T-cell (primary cell): ENCODE measurements at regions not wholly inside any gene's neighbourhood (a gene's known extent, or its start where the extent isn't known, plus 50 kb on each side); places are given as distances from the start of the nearest gene placed in this dataset.

Source experiments
- ATAC-seq, 4 experiments: fragments of 200-7000 bp in 3 of 4; fragments of 150-1000 bp in 1 of 4; cut with Tn5 transposase; replicated peaks in 1 of 4; 1 replicate in 3 of 4; 2 replicates in 1 of 4; pipeline ENCODE4 v1.10.0; 2021; ENCODE audit warnings: moderate library complexity in 3 of 4, mild to moderate bottlenecking in 2 of 4, moderate number of reproducible peaks in 1 of 4
- CTCF ChIA-PET, 2 donors: fragments of 300-600 bp; sonication (Branson Sonifier 250); formaldehyde crosslinking; loops; one replicate each; lab custom pipeline; 2022; ENCODE audit warnings: antibody characterized with exemption in 2 of 2; lab: Charles Lee
- POLR2A ChIA-PET, 2 donors: fragments of 300-600 bp; sonication (Branson Sonifier 250); formaldehyde crosslinking; loops; one replicate each; lab custom pipeline; 2022; ENCODE audit warnings: antibody characterized with exemption in 2 of 2; lab: Charles Lee
- DNase-seq, 35 experiments: peaks; one replicate each; pipeline versions ENCODE4 v3.0.0 to v3.0.0-alpha.2; 2013 to 2023
- H3K27ac ChIP-seq: one replicate; pipeline ENCODE4 v1.5.1; 2013; ENCODE audit warnings: low read length
- H3K27me3 ChIP-seq, 2 experiments: replicated peaks in 1 of 2; 1 replicate in 1 of 2; 2 replicates in 1 of 2; pipeline versions ENCODE4 v1.6.1 to v1.7.0; 2013; ENCODE audit warnings: low read length in 1 of 2, mixed read lengths in 1 of 2; ENCODE audit not compliant: control insufficient read depth in 2 of 2, insufficient read depth in 2 of 2; ENCODE audit errors: extremely low read depth in 1 of 2
- H3K36me3 ChIP-seq, 2 donors: 1 replicate in 1 of 2; 2 replicates in 1 of 2; pipeline versions ENCODE4 v1.6.1 to v1.7.0; 2013; ENCODE audit warnings: low read length in 1 of 2; ENCODE audit not compliant: control insufficient read depth in 2 of 2, insufficient read depth in 1 of 2; ENCODE audit errors: extremely low read depth in 1 of 2
- H3K4me1 ChIP-seq, 2 experiments: 1 replicate in 1 of 2; 2 replicates in 1 of 2; pipeline versions ENCODE4 v1.6.1 to v1.7.0; 2013; ENCODE audit warnings: low read length in 2 of 2, mixed read lengths in 1 of 2; ENCODE audit not compliant: insufficient read depth in 2 of 2, control insufficient read depth in 1 of 2; ENCODE audit errors: extremely low read depth in 1 of 2
- H3K4me3 ChIP-seq, 2 donors: 1 replicate in 1 of 2; 2 replicates in 1 of 2; pipeline versions ENCODE4 v1.5.1 to v1.7.0; 2013; ENCODE audit warnings: mild to moderate bottlenecking in 2 of 2, low read length in 1 of 2, moderate library complexity in 1 of 2; ENCODE audit not compliant: control insufficient read depth in 1 of 2; ENCODE audit errors: extremely low read depth in 1 of 2
- H3K9me3 ChIP-seq: 2 replicates; pipeline ENCODE4 v1.7.0; 2013
- H3K27ac Mint-ChIP-seq, 2 donors: one replicate each; pipeline ENCODE4 v1.8.0; 2020 to 2021; ENCODE audit warnings: mild to moderate bottlenecking in 2 of 2, mixed read lengths in 2 of 2
- H3K27me3 Mint-ChIP-seq, 2 donors: one replicate each; pipeline ENCODE4 v1.8.0; 2021 to 2022; ENCODE audit warnings: mixed read lengths in 2 of 2
- H3K36me3 Mint-ChIP-seq: one replicate; pipeline ENCODE4 v1.8.0; 2021; ENCODE audit warnings: mixed read lengths
- H3K4me1 Mint-ChIP-seq, 3 donors: one replicate each; pipeline ENCODE4 v1.8.0; 2020 to 2022; ENCODE audit warnings: mixed read lengths in 3 of 3, mild to moderate bottlenecking in 1 of 3
- H3K4me3 Mint-ChIP-seq, 3 donors: one replicate each; pipeline ENCODE4 v1.8.0; 2020 to 2022; ENCODE audit warnings: mild to moderate bottlenecking in 3 of 3, mixed read lengths in 3 of 3, moderate library complexity in 3 of 3
- H3K9me3 Mint-ChIP-seq, 3 donors: one replicate each; pipeline ENCODE4 v1.8.0; 2020 to 2022; ENCODE audit warnings: mixed read lengths in 3 of 3
- WGBS: methylation state at CpG from one replicate; pipeline ENCODE4 v1.1.5; 2013; ENCODE audit warnings: missing lambda C conversion rate; ENCODE audit not compliant: insufficient coverage; 5-methylcytosine and 5-hydroxymethylcytosine counted together

GRCh38 chr4:162360369-162361149, 196.8 kb upstream of the FSTL5 start:
- H3K9me3 Mint-ChIP-seq = peaks cover 0 to 4% (median 2%) of the 10 kb centered on the region in 3 donors
- H3K27ac Mint-ChIP-seq = no peak overlapping the region
- no peak overlapping the region for H3K27ac ChIP-seq
- no peak for DNase-seq
- ChIA-PET CTCF (no interaction called here), POLR2A (no interaction called here)
- WGBS = 68% methylated on average over 2 of the region's 4 CpGs
- no peaks in the 10 kb centered on the region for H3K36me3 Mint-ChIP-seq
- H3K4me1 ChIP-seq = no peaks in the 10 kb centered on the region
- no peaks in the 10 kb centered on the region for H3K27me3 ChIP-seq
- H3K27me3 Mint-ChIP-seq = no peaks in the 10 kb centered on the region
- ATAC-seq = no peak
- no peaks in the 10 kb centered on the region for H3K36me3 ChIP-seq
- H3K9me3 ChIP-seq = no peaks in the 10 kb centered on the region
- no peaks in the 10 kb centered on the region for H3K4me1 Mint-ChIP-seq
- no peak overlapping the region for H3K4me3 Mint-ChIP-seq
- no peak overlapping the region for H3K4me3 ChIP-seq

- WGBS = no CpG with 5 or more reads among the region's 2 CpGs
- POLR2A ChIA-PET = no interaction called here
These were observed 192.4 kb upstream of the FSTL5 start for GRCh38 chr4:162356181-162356580.

GRCh38 chr4:162352580-162353107, 188.8 kb upstream of the FSTL5 start:
- Mint-ChIP-seq H3K9me3 (peaks cover 3 to 7% (median 4%) of the 10 kb centered on the region in 3 donors), H3K27ac (no peak overlapping the region), H3K4me1 (no peaks in the 10 kb centered on the region), H3K4me3 (no peak overlapping the region), H3K27me3 (no peaks in the 10 kb centered on the region), H3K36me3 (no peaks in the 10 kb centered on the region)
- WGBS = no CpG with 5 or more reads among the region's 1 CpG
- Histone ChIP-seq H3K4me1 (no peaks in the 10 kb centered on the region), H3K36me3 (no peaks in the 10 kb centered on the region), H3K9me3 (no peaks in the 10 kb centered on the region), H3K4me3 (no peak overlapping the region), H3K27ac (no peak overlapping the region), H3K27me3 (no peaks in the 10 kb centered on the region)
- no peak for ATAC-seq
- no peak for DNase-seq
- POLR2A ChIA-PET = no interaction called here
- CTCF ChIA-PET = interaction anchor here in 1 of 2 donors (0.6 kb wide), 1 partner anchor 100 kb away, joined by 3 read pairs; no protein-coding TSS in a partner anchor

More at GRCh38 chr4:162356181-162356580, 192.4 kb upstream of the FSTL5 start:
- CTCF ChIA-PET = no interaction called here
- DNase-seq (no peak), ATAC-seq (no peak)
- H3K36me3 ChIP-seq = no peaks in the 10 kb centered on the region
- H3K4me3 ChIP-seq = no peak overlapping the region
- Mint-ChIP-seq H3K9me3 (peaks cover under 1 to 4% (median 3%) of the 10 kb centered on the region in 3 donors), H3K27me3 (no peaks in the 10 kb centered on the region), H3K36me3 (no peaks in the 10 kb centered on the region), H3K4me3 (no peak overlapping the region), H3K27ac (no peak overlapping the region), H3K4me1 (no peaks in the 10 kb centered on the region)
- H3K27me3 ChIP-seq = no peaks in the 10 kb centered on the region
- no peaks in the 10 kb centered on the region for H3K9me3 ChIP-seq
- no peaks in the 10 kb centered on the region for H3K4me1 ChIP-seq
- no peak overlapping the region for H3K27ac ChIP-seq

GRCh38 chr4:162350331-162350730, 186.5 kb upstream of the FSTL5 start:
- Mint-ChIP-seq H3K27me3 (no peaks in the 10 kb centered on the region), H3K36me3 (no peaks in the 10 kb centered on the region), H3K9me3 (peaks cover 3 to 4% (median 3%) of the 10 kb centered on the region in 3 donors), H3K4me1 (peaks cover 0 to 2% (median 2%) of the 10 kb centered on the region in 3 donors), H3K4me3 (no peak overlapping the region), H3K27ac (no peak overlapping the region)
- ChIA-PET POLR2A (interaction anchor here in 1 of 2 donors (0.6 kb wide), 1 partner anchor 50 kb away, joined by 4 read pairs; no protein-coding TSS in a partner anchor), CTCF (no interaction called here)
- no peaks in the 10 kb centered on the region for H3K9me3 ChIP-seq
- H3K36me3 ChIP-seq = no peaks in the 10 kb centered on the region
- H3K4me1 ChIP-seq = no peaks in the 10 kb centered on the region
- DNase-seq = no peak
- H3K27me3 ChIP-seq = no peaks in the 10 kb centered on the region
- WGBS = no CpG with 5 or more reads among the region's 2 CpGs
- H3K27ac ChIP-seq = no peak overlapping the region
- no peak for ATAC-seq
- no peak overlapping the region for H3K4me3 ChIP-seq

- Histone ChIP-seq H3K27me3 (no peaks in the 10 kb centered on the region), H3K4me1 (no peaks in the 10 kb centered on the region), H3K9me3 (no peaks in the 10 kb centered on the region), H3K36me3 (no peaks in the 10 kb centered on the region), H3K27ac (no peak overlapping the region), H3K4me3 (no peak overlapping the region)
- peaks cover 3 to 4% (median 3%) of the 10 kb centered on the region in 3 donors for H3K9me3 Mint-ChIP-seq
- ATAC-seq (no peak), DNase-seq (no peak)
- no peaks in the 10 kb centered on the region for H3K36me3 Mint-ChIP-seq
- no CpG with 5 or more reads among the region's 2 CpGs for WGBS
- no peak overlapping the region for H3K27ac Mint-ChIP-seq
- ChIA-PET CTCF (no interaction called here), POLR2A (no interaction called here)
- no peak overlapping the region for H3K4me3 Mint-ChIP-seq
- H3K4me1 Mint-ChIP-seq = peaks cover 0 to 2% (median 2%) of the 10 kb centered on the region in 3 donors
- H3K27me3 Mint-ChIP-seq = no peaks in the 10 kb centered on the region
These were observed 185.6 kb upstream of the FSTL5 start for GRCh38 chr4:162349395-162349794.

GRCh38 chr4:162347842-162348213, 184.0 kb upstream of the FSTL5 start:
- Mint-ChIP-seq H3K36me3 (no peaks in the 10 kb centered on the region), H3K4me3 (no peak overlapping the region), H3K9me3 (peaks cover 6 to 8% (median 6%) of the 10 kb centered on the region in 3 donors), H3K27ac (no peak overlapping the region), H3K4me1 (peaks cover 0 to 2% (median 2%) of the 10 kb centered on the region in 3 donors), H3K27me3 (no peaks in the 10 kb centered on the region)
- ChIA-PET CTCF (no interaction called here), POLR2A (no interaction called here)
- Histone ChIP-seq H3K27me3 (no peaks in the 10 kb centered on the region), H3K4me3 (no peak overlapping the region), H3K36me3 (no peaks in the 10 kb centered on the region), H3K27ac (no peak overlapping the region), H3K9me3 (no peaks in the 10 kb centered on the region), H3K4me1 (no peaks in the 10 kb centered on the region)
- DNase-seq (no peak), ATAC-seq (no peak)
- WGBS = 58% methylated on average over 2 of the region's 3 CpGs
